ENCODE measurements at regions not wholly inside any gene's neighbourhood (a gene's known extent, or its start where the extent isn't known, plus 50 kb on each side); places are given as distances from the start of the nearest gene placed in this dataset.

- no peak for TF ChIP-seq YY1 (IDR thresholded peaks at IDR 0.05; ENCODE audit: low read depth, low read length)
- no peak for TF ChIP-seq TAF1 (IDR thresholded peaks at IDR 0.05; ENCODE audit: borderline replicate concordance, low read depth, low read length)
Measured at GRCh38 chr1:57686306-57686705, 262.4 kb upstream of the DAB1 start.

Measured in GM12878 (cell line).